Skeletal muscle tissue (tissue), 3 donors: ENCODE measurements at regions not wholly inside any gene's neighbourhood (a gene's known extent, or its start where the extent isn't known, plus 50 kb on each side); places are given as distances from the start of the nearest gene placed in this dataset.

Experiments
- H3K27ac ChIP-seq: one replicate; pipeline ENCODE4 v1.7.0; 2013; ENCODE audit warnings: mild to moderate bottlenecking, low read depth, low read length, inconsistent platforms
- H3K27me3 ChIP-seq, 3 donors: one replicate each; pipeline ENCODE4 v1.7.0; 2013; ENCODE audit warnings: low read length in 3 of 3; ENCODE audit not compliant: control insufficient read depth in 3 of 3, insufficient read depth in 3 of 3
- H3K36me3 ChIP-seq, 3 donors: one replicate each; pipeline ENCODE4 v1.7.0; 2013; ENCODE audit warnings: low read length in 3 of 3; ENCODE audit not compliant: control insufficient read depth in 3 of 3, insufficient read depth in 3 of 3
- H3K4me1 ChIP-seq, 3 donors: one replicate each; pipeline ENCODE4 v1.7.0; 2013; ENCODE audit warnings: low read length in 3 of 3, mild to moderate bottlenecking in 3 of 3; ENCODE audit not compliant: control insufficient read depth in 3 of 3, insufficient read depth in 3 of 3
- H3K4me3 ChIP-seq, 3 donors: one replicate each; pipeline ENCODE4 v1.7.0; 2013; ENCODE audit warnings: low read length in 3 of 3
- H3K9ac ChIP-seq, 3 donors: one replicate each; pipeline ENCODE4 v1.7.0; 2013; ENCODE audit warnings: low read length in 3 of 3, mild to moderate bottlenecking in 3 of 3, moderate library complexity in 2 of 3, low read depth in 1 of 3
- H3K9me3 ChIP-seq, 3 donors: one replicate each; pipeline ENCODE4 v1.7.0; 2013; ENCODE audit warnings: low read length in 3 of 3; ENCODE audit not compliant: control insufficient read depth in 3 of 3
- donor health status: Osteomylitis.

DNA sequence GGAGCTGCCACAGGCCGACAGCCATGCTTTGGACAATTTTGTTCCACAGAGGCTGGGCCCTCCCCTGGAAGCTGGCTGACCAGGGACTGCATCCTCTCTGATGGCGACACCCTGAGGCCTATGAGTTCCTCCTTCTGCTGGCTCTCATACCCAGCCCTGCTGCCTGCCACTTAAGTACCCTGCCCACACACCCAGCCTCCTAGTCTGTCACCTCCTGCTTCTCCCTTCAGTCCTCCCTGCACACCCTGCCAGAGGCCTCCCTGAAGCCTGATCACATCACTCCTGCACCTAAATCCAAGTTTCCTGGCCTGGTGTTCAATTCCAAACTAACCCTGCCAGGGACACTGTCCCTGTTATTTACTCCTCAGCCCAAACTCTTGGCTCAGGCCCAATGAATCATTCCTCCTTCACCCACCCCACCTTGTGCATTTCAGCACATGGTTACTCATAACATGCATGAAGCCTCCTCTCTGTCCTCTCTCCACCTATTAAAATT is 136.7 kb upstream of the NECTIN1 start:
- H3K27me3 ChIP-seq = peaks cover 15 to 54% (median 26%) of the 10 kb centered on the region in 3 donors
- no peaks in the 10 kb centered on the region for H3K4me1 ChIP-seq
- H3K4me3 ChIP-seq = no peak overlapping the region
- H3K36me3 ChIP-seq = no peaks in the 10 kb centered on the region
- no peak overlapping the region for H3K27ac ChIP-seq
- H3K9ac ChIP-seq = no peak overlapping the region
- no peaks in the 10 kb centered on the region for H3K9me3 ChIP-seq

DNA sequence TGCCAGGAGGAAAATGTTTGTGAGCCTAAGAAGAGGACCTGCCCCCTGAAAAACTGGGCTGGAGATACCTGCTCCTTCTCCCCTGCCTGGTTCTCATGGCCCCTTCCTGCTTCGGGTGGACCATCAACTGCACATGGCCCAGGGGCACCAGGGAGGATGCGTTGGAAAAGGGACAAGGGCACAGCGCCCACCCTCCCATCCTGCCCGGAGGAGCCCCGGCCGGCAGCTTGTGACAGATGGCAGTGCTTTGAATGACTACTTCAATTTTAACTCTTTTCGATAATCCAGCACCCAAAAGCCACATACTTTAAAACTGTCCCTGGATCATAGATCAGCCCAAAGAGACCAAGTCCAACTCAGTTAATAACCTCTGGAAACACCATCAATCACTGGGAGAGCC is 135.8 kb upstream of the NECTIN1 start:
- no peaks in the 10 kb centered on the region for H3K4me1 ChIP-seq
- no peaks in the 10 kb centered on the region for H3K9me3 ChIP-seq
- H3K27ac ChIP-seq = no peak overlapping the region
- no peaks in the 10 kb centered on the region for H3K36me3 ChIP-seq
- H3K4me3 ChIP-seq = no peak overlapping the region
- H3K9ac ChIP-seq = no peak overlapping the region
- H3K27me3 ChIP-seq = peaks cover 15 to 53% (median 27%) of the 10 kb centered on the region in 3 donors

DNA sequence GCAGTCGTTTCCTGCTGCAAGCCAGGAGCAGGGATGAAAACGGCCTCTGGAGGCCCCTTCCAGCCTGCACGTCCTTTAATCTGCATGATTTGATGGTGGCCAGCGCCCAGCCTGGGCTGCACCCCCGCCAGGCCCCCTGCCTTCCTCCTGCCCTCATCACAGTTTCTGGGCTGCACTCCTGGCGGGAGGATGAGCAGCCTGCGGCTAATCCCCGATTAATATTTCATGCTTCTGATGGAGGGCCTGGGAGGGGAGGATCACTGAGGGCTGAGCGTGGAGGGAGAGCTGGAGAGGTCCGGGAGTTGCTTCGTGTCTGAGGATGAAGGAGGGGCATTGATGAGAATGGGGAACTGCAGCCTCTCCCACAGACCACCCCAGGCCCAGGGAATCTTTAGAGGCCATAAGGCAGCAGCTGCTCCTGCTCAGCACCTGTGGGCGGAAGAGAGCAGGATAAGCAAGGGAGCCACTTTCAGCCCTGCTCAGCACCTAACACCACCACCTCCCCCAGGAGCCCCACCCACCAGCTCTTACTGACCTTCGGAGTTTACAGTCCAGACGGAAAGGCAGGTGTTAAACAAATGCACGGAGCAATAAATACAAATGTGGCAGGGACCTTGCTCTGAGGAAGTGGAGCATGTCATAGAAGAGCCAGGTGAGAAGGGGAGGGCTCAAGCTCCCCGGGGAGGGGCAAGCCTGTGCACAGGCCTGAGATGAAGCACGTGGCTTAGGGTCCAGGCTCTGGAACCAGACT is 135.0 kb upstream of the NECTIN1 start:
- no peak overlapping the region for H3K9ac ChIP-seq
- H3K4me1 ChIP-seq = no peaks in the 10 kb centered on the region
- peaks cover 17 to 53% (median 31%) of the 10 kb centered on the region in 3 donors for H3K27me3 ChIP-seq
- no peak overlapping the region for H3K4me3 ChIP-seq
- no peaks in the 10 kb centered on the region for H3K9me3 ChIP-seq
- H3K27ac ChIP-seq = no peak overlapping the region
- H3K36me3 ChIP-seq = no peaks in the 10 kb centered on the region

DNA sequence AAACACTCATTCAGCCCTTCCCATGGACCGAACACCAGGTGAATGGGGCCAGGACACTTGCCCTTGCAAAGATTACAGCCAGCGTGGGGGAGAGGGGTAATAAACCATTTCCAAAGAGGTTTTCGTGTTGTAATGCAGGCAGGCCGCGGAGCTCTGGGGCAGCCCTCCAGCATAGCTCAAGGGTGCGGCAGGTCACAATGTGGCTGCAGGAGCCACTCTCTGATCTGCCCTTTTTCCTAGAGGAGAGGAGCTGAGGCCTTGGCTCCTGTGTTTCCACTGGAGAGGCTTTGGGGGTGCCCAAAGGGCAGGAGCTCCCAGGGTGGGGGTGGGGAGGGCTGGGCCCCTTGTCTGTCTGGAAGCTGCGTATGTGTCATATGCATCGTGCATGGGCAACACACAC is 134.2 kb upstream of the NECTIN1 start:
- H3K27me3 ChIP-seq = peaks cover 18 to 55% (median 26%) of the 10 kb centered on the region in 3 donors
- no peak overlapping the region for H3K4me3 ChIP-seq
- H3K9ac ChIP-seq = no peak overlapping the region
- H3K36me3 ChIP-seq = no peaks in the 10 kb centered on the region
- H3K27ac ChIP-seq = no peak overlapping the region
- no peaks in the 10 kb centered on the region for H3K4me1 ChIP-seq
- H3K9me3 ChIP-seq = no peaks in the 10 kb centered on the region

DNA sequence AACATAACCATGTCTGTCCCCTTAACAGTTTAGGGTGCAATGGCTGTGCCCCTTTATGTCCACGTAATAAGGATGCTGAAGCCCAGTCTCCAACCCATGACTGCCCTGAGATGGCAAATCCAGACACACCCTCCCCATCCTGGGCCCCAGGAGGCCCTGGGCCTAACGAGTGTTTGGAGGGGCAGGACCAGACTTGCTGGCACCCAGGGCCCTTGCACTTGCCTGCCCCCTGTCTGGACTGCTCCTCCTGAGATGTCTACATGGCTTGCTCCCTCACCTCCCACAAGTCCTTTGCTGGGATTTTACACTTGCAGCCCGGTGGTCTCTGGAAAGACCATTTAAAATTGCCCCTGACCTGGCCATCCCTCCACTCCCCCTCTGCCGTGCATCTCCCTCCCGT is 132.2 kb upstream of the NECTIN1 start:
- Histone ChIP-seq H3K27ac (no peak overlapping the region), H3K27me3 (peaks cover 19 to 54% (median 27%) of the 10 kb centered on the region in 3 donors), H3K36me3 (no peaks in the 10 kb centered on the region), H3K9me3 (no peaks in the 10 kb centered on the region), H3K4me1 (no peaks in the 10 kb centered on the region), H3K9ac (no peak overlapping the region), H3K4me3 (no peak overlapping the region)

DNA sequence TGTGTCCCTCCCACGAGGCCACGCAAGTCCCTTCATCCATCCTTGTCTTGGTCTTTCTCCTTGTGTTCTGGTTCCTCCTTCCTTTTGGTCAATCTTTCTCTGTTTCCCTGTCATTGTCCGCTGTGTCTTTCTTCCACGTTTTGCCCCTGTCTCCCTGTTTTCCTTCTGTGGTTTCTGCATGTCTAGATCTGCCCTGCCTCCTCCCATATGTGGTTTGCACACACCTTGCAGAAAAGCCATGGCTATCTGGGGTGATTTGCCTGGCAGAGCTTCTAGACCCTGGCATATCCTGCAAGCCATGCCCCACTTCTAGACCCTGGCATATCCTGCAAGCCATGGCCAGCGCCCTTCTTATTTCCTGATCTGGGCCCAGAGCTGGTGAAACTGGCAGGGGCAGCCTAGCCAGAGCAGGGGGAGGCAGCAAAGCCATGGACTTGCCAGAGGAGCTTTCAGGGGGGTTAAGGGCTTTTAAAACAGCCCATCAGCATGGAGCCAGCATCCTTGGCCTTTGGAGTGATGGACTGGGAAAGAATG is 131.6 kb upstream of the NECTIN1 start:
- Histone ChIP-seq H3K36me3 (no peaks in the 10 kb centered on the region), H3K27me3 (peaks cover 19 to 53% (median 27%) of the 10 kb centered on the region in 3 donors), H3K9me3 (no peaks in the 10 kb centered on the region), H3K4me1 (no peaks in the 10 kb centered on the region), H3K4me3 (no peak overlapping the region), H3K27ac (no peak overlapping the region), H3K9ac (no peak overlapping the region)

DNA sequence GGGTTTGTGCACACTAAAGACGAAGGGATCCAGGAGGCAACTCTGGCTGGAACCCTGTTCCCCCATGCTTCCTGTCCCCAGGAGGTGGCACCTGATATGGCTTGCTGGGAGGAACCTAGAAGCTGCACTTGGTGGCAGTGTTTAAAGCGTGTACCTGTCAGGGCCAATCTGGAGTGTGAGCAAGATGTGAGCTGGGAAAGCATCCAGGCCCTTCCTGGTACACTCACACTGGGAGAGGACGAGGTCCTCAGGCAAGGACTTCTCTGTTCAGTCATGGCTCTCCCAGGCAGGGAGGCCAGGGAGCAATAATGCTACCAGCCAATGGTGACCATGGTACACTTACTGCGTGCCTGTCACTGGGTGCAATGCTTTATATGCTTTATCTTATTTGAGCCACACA is 130.7 kb upstream of the NECTIN1 start:
- H3K27ac ChIP-seq = no peak overlapping the region
- H3K9me3 ChIP-seq = no peaks in the 10 kb centered on the region
- no peaks in the 10 kb centered on the region for H3K36me3 ChIP-seq
- peaks cover 0 to under 1% (median 0%) of the 10 kb centered on the region in 3 donors for H3K4me1 ChIP-seq
- H3K4me3 ChIP-seq = no peak overlapping the region
- H3K9ac ChIP-seq = no peak overlapping the region
- H3K27me3 ChIP-seq = peaks cover 19 to 44% (median 27%) of the 10 kb centered on the region in 3 donors

DNA sequence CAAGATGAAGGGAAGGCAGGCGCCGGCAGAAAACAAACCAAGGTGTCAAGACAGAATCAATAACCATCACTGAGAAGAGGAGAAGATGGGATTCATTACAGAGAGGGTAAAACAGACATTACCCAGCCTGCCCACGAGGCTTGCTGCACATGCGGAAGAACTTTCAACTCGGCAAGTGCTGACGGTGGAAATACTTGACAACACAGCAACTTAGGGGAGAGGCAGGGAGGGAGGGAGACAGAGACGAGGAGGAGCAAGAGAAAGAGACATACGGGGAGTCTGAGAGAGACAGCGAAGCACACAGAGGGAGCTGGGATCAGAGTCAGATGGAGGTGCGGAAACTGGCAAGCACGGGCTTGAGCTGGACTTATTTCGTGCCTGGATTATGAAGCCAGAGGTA is 129.3 kb upstream of the NECTIN1 start:
- Histone ChIP-seq H3K9ac (no peak overlapping the region), H3K4me1 (peaks cover 0 to 2% (median 0%) of the 10 kb centered on the region in 3 donors), H3K36me3 (no peaks in the 10 kb centered on the region), H3K27me3 (peaks cover 19 to 35% (median 27%) of the 10 kb centered on the region in 3 donors), H3K4me3 (no peak overlapping the region), H3K27ac (no peak overlapping the region), H3K9me3 (no peaks in the 10 kb centered on the region)

DNA sequence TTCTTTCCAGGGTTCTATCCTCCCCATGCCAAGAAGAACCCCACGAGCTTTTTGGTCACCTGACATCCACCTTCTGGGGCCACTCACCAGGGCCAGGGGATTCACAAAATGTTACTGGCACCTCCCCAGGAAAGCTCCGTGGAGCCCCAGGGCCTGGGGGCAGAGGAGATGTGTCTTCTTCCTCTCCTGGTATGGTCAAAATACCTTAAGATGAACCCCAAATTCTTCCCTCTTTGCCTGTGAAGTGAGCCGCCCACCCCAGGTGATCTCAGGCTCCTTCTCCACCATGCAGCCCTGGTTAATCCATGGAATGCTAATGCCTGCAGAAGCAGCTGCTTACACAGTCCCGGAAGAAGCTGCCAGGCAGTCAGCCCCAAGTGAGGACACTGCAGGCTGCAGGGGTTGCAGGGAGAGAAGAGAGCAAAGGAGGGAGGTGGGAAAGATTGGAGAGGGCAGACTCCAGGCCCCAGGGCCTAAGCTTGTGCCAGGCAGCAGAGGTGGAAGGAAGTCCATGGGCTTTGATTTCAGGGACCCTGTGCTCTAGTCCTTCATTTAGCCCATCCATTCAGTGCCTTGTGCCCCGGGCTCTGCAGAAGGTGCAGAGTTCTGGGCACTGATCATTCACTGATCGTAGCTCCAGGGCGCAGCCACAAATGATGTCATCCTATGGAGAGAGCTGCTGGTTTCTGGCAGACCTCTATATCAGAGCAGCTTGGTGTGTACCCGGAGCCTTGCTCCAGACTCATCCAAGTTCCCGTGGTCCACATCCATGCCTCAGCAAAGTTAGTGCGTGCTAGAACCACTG is 127.9 kb upstream of the NECTIN1 start:
- Histone ChIP-seq H3K27me3 (peaks cover 16 to 34% (median 27%) of the 10 kb centered on the region in 3 donors), H3K9me3 (no peaks in the 10 kb centered on the region), H3K4me1 (peaks cover 0 to 2% (median 0%) of the 10 kb centered on the region in 3 donors), H3K36me3 (no peaks in the 10 kb centered on the region), H3K27ac (no peak overlapping the region), H3K9ac (no peak overlapping the region), H3K4me3 (no peak overlapping the region)

DNA sequence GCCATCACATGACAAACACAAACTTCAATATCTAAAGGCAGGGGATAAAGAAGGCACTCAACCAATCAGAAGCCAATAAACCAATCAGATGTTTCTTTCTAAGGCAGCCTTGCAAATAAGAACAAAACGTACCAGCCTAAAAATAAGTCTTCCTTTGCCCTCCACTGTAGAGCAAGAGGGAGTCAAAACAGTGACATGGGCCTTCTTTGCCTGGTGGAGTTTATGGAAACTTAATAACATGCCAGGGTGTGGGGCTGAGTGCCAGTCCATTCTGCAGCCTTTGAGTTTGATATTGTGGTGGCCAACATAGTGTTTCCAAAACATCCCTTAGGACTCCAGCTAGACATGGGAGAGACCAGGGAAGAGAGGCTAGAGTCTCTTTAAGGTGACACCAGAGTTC is 126.1 kb upstream of the NECTIN1 start:
- H3K4me1 ChIP-seq = peaks cover 0 to 2% (median 0%) of the 10 kb centered on the region in 3 donors
- no peaks in the 10 kb centered on the region for H3K36me3 ChIP-seq
- peaks cover 16 to 31% (median 28%) of the 10 kb centered on the region in 3 donors for H3K27me3 ChIP-seq
- H3K9me3 ChIP-seq = no peaks in the 10 kb centered on the region
- no peak overlapping the region for H3K27ac ChIP-seq
- no peak overlapping the region for H3K9ac ChIP-seq
- H3K4me3 ChIP-seq = no peak overlapping the region
